ENCODE measurements at regions not wholly inside any gene's neighbourhood (a gene's known extent, or its start where the extent isn't known, plus 50 kb on each side); places are given as distances from the start of the nearest gene placed in this dataset.
"Not testable (repeated sequence)": the region's sequence is repeated elsewhere in the genome, so short reads cannot be mapped to it uniquely, and the experiment has no call there.

- Histone ChIP-seq H3K9ac (ENCODE audit: low read length) (no peak overlapping the region), H3K27me3 (ENCODE audit: control insufficient read depth in 1 of 2, insufficient read depth in 2 of 2, low read length in 2 of 2) (no peaks in the 10 kb centered on the region), H3K4me1 (ENCODE audit: insufficient read depth, low read length) (no peaks in the 10 kb centered on the region), H3K9me3 (ENCODE audit: low read length) (no peaks in the 10 kb centered on the region), H3K36me3 (ENCODE audit: insufficient read depth, low read length) (no peaks in the 10 kb centered on the region), H3K4me3 (ENCODE audit: low read depth in 1 of 2, low read length in 2 of 2) (no peak overlapping the region), H3K27ac (ENCODE audit: low read depth, low read length) (no peak overlapping the region)
Observed at GRCh38 chr11:129703846-129704245, 111.8 kb upstream of the TMEM45B start.

GRCh38 chr11:129704831-129705230, 110.8 kb upstream of the TMEM45B start:
- H3K4me1 ChIP-seq (ENCODE audit: insufficient read depth, low read length) = no peaks in the 10 kb centered on the region
- H3K36me3 ChIP-seq (ENCODE audit: insufficient read depth, low read length) = no peaks in the 10 kb centered on the region
- H3K9me3 ChIP-seq (ENCODE audit: low read length) = no peaks in the 10 kb centered on the region
- H3K27me3 ChIP-seq (ENCODE audit: control insufficient read depth in 1 of 2, insufficient read depth in 2 of 2, low read length in 2 of 2) = no peaks in the 10 kb centered on the region
- H3K4me3 ChIP-seq (ENCODE audit: low read depth in 1 of 2, low read length in 2 of 2) = no peak overlapping the region
- H3K9ac ChIP-seq (ENCODE audit: low read length) = no peak overlapping the region
- H3K27ac ChIP-seq (ENCODE audit: low read depth, low read length) = no peak overlapping the region

- no peaks in the 10 kb centered on the region for H3K27me3 ChIP-seq (ENCODE audit: control insufficient read depth in 1 of 2, insufficient read depth in 2 of 2, low read length in 2 of 2)
Observed at GRCh38 chr11:129705341-129705740, 110.3 kb upstream of the TMEM45B start.

DNA sequence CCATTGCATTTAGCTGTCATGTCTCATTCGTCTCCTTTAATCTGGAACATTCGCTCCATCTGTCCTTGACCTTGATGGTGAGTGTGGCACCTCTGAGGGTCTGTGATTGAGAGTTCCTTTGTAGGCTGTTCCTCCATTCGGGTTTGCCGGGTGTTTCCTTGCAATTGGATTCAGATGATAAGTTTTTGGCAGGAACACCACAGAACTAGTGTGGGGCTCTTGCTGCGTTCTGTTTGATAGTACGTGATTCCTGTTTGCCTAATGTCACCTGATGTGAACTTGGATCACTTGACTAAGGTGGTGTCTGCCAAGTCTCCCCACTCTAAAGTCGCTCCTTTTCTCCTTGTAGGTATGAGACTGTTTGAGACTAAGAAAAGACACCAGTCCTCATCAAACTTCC, 109.7 kb upstream of the TMEM45B start:
- H3K4me3 ChIP-seq (ENCODE audit: low read depth in 1 of 2, low read length in 2 of 2) = no peak overlapping the region
- no peaks in the 10 kb centered on the region for H3K27me3 ChIP-seq (ENCODE audit: control insufficient read depth in 1 of 2, insufficient read depth in 2 of 2, low read length in 2 of 2)
- H3K4me1 ChIP-seq (ENCODE audit: insufficient read depth, low read length) = no peaks in the 10 kb centered on the region
- no peak overlapping the region for H3K9ac ChIP-seq (ENCODE audit: low read length)
- H3K36me3 ChIP-seq (ENCODE audit: insufficient read depth, low read length) = no peaks in the 10 kb centered on the region
- no peak overlapping the region for H3K27ac ChIP-seq (ENCODE audit: low read depth, low read length)
- H3K9me3 ChIP-seq (ENCODE audit: low read length) = no peaks in the 10 kb centered on the region

More at GRCh38 chr11:129705341-129705740, 110.3 kb upstream of the TMEM45B start:
- Histone ChIP-seq H3K27ac (ENCODE audit: low read depth, low read length) (no peak overlapping the region), H3K4me1 (ENCODE audit: insufficient read depth, low read length) (no peaks in the 10 kb centered on the region), H3K36me3 (ENCODE audit: insufficient read depth, low read length) (no peaks in the 10 kb centered on the region), H3K4me3 (ENCODE audit: low read depth in 1 of 2, low read length in 2 of 2) (no peak overlapping the region), H3K9me3 (ENCODE audit: low read length) (no peaks in the 10 kb centered on the region), H3K9ac (ENCODE audit: low read length) (no peak overlapping the region)

GRCh38 chr11:129709801-129710398, 105.7 kb upstream of the TMEM45B start:
- Histone ChIP-seq H3K4me1 (ENCODE audit: insufficient read depth, low read length) (no peaks in the 10 kb centered on the region), H3K27me3 (ENCODE audit: control insufficient read depth in 1 of 2, insufficient read depth in 2 of 2, low read length in 2 of 2) (no peaks in the 10 kb centered on the region), H3K9ac (ENCODE audit: low read length) (no peak overlapping the region), H3K9me3 (ENCODE audit: low read length) (no peaks in the 10 kb centered on the region), H3K4me3 (ENCODE audit: low read depth in 1 of 2, low read length in 2 of 2) (no peak overlapping the region), H3K27ac (ENCODE audit: low read depth, low read length) (no peak overlapping the region), H3K36me3 (ENCODE audit: insufficient read depth, low read length) (no peaks in the 10 kb centered on the region)

DNA sequence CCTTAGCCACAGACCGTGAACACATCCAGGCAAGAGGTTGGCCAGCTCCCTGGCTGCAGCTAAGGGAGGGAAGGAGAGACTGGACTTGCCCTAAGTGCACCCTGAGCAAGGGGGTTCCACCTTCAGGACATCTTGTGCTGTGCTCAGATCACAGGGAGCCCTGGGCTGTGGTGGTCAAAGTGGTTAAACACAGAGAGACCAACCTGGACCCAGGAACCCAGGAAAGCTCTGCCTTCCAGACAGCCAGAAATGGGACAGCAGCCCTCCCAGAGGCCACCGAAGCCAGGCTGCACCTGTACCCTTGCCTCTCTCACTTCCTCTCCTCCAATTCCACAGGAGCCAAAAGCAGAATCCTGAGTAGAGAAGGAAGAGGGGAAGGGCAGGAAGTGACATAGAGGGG, 105.2 kb upstream of the TMEM45B start:
- no peak overlapping the region for H3K4me3 ChIP-seq (ENCODE audit: low read depth in 1 of 2, low read length in 2 of 2)
- no peak overlapping the region for H3K9ac ChIP-seq (ENCODE audit: low read length)
- no peaks in the 10 kb centered on the region for H3K36me3 ChIP-seq (ENCODE audit: insufficient read depth, low read length)

GRCh38 chr11:129711760-129712159, 103.9 kb upstream of the TMEM45B start:
- Histone ChIP-seq H3K27ac (ENCODE audit: low read depth, low read length) (no peak overlapping the region), H3K9ac (ENCODE audit: low read length) (no peak overlapping the region), H3K27me3 (ENCODE audit: control insufficient read depth in 1 of 2, insufficient read depth in 2 of 2, low read length in 2 of 2) (no peaks in the 10 kb centered on the region), H3K36me3 (ENCODE audit: insufficient read depth, low read length) (no peaks in the 10 kb centered on the region), H3K9me3 (ENCODE audit: low read length) (no peaks in the 10 kb centered on the region), H3K4me3 (ENCODE audit: low read depth in 1 of 2, low read length in 2 of 2) (no peak overlapping the region), H3K4me1 (ENCODE audit: insufficient read depth, low read length) (no peaks in the 10 kb centered on the region)

More for the DNA sequence above, 105.2 kb upstream of the TMEM45B start:
- no peak overlapping the region for H3K27ac ChIP-seq (ENCODE audit: low read depth, low read length)
- H3K9me3 ChIP-seq (ENCODE audit: low read length) = no peaks in the 10 kb centered on the region
- H3K4me1 ChIP-seq (ENCODE audit: insufficient read depth, low read length) = no peaks in the 10 kb centered on the region
- H3K27me3 ChIP-seq (ENCODE audit: control insufficient read depth in 1 of 2, insufficient read depth in 2 of 2, low read length in 2 of 2) = no peaks in the 10 kb centered on the region

- H3K36me3 ChIP-seq (ENCODE audit: insufficient read depth, low read length); H3K4me1 ChIP-seq (ENCODE audit: insufficient read depth, low read length); H3K27ac ChIP-seq (ENCODE audit: low read depth, low read length); H3K9ac ChIP-seq (ENCODE audit: low read length); H3K4me3 ChIP-seq (ENCODE audit: low read depth in 1 of 2, low read length in 2 of 2); H3K9me3 ChIP-seq (ENCODE audit: low read length); H3K27me3 ChIP-seq (ENCODE audit: control insufficient read depth in 1 of 2, insufficient read depth in 2 of 2, low read length in 2 of 2): not testable (repeated sequence)
Observed at GRCh38 chr11:129712486-129713240, 103.0 kb upstream of the TMEM45B start.

- Histone ChIP-seq H3K4me1 (ENCODE audit: insufficient read depth, low read length) (no peaks in the 10 kb centered on the region), H3K4me3 (ENCODE audit: low read depth in 1 of 2, low read length in 2 of 2) (no peak overlapping the region), H3K9me3 (ENCODE audit: low read length) (no peaks in the 10 kb centered on the region)
Observed at GRCh38 chr11:129719037-129719436, 96.6 kb upstream of the TMEM45B start.

GRCh38 chr11:129720156-129720555, 95.5 kb upstream of the TMEM45B start:
- Histone ChIP-seq H3K9ac (ENCODE audit: low read length) (no peak overlapping the region), H3K36me3 (ENCODE audit: insufficient read depth, low read length) (no peaks in the 10 kb centered on the region), H3K4me1 (ENCODE audit: insufficient read depth, low read length) (no peaks in the 10 kb centered on the region), H3K9me3 (ENCODE audit: low read length) (no peaks in the 10 kb centered on the region), H3K27me3 (ENCODE audit: control insufficient read depth in 1 of 2, insufficient read depth in 2 of 2, low read length in 2 of 2) (no peaks in the 10 kb centered on the region), H3K27ac (ENCODE audit: low read depth, low read length) (no peak overlapping the region), H3K4me3 (ENCODE audit: low read depth in 1 of 2, low read length in 2 of 2) (no peak overlapping the region)

More at GRCh38 chr11:129719037-129719436, 96.6 kb upstream of the TMEM45B start:
- H3K27ac ChIP-seq (ENCODE audit: low read depth, low read length) = no peak overlapping the region
- no peaks in the 10 kb centered on the region for H3K36me3 ChIP-seq (ENCODE audit: insufficient read depth, low read length)
- no peaks in the 10 kb centered on the region for H3K27me3 ChIP-seq (ENCODE audit: control insufficient read depth in 1 of 2, insufficient read depth in 2 of 2, low read length in 2 of 2)
- no peak overlapping the region for H3K9ac ChIP-seq (ENCODE audit: low read length)

GRCh38 chr11:129720994-129721393, 94.7 kb upstream of the TMEM45B start:
- no peaks in the 10 kb centered on the region for H3K9me3 ChIP-seq (ENCODE audit: low read length)
- no peaks in the 10 kb centered on the region for H3K27me3 ChIP-seq (ENCODE audit: control insufficient read depth in 1 of 2, insufficient read depth in 2 of 2, low read length in 2 of 2)
- no peak overlapping the region for H3K4me3 ChIP-seq (ENCODE audit: low read depth in 1 of 2, low read length in 2 of 2)
- no peak overlapping the region for H3K27ac ChIP-seq (ENCODE audit: low read depth, low read length)
- H3K4me1 ChIP-seq (ENCODE audit: insufficient read depth, low read length) = no peaks in the 10 kb centered on the region
- no peaks in the 10 kb centered on the region for H3K36me3 ChIP-seq (ENCODE audit: insufficient read depth, low read length)
- no peak overlapping the region for H3K9ac ChIP-seq (ENCODE audit: low read length)

- Histone ChIP-seq H3K4me1 (ENCODE audit: insufficient read depth, low read length) (no peaks in the 10 kb centered on the region), H3K9me3 (ENCODE audit: low read length) (no peaks in the 10 kb centered on the region), H3K36me3 (ENCODE audit: insufficient read depth, low read length) (no peaks in the 10 kb centered on the region), H3K27ac (ENCODE audit: low read depth, low read length) (no peak overlapping the region), H3K9ac (ENCODE audit: low read length) (no peak overlapping the region), H3K4me3 (ENCODE audit: low read depth in 1 of 2, low read length in 2 of 2) (no peak overlapping the region), H3K27me3 (ENCODE audit: control insufficient read depth in 1 of 2, insufficient read depth in 2 of 2, low read length in 2 of 2) (no peaks in the 10 kb centered on the region)
Observed at GRCh38 chr11:129721685-129722084, 94.0 kb upstream of the TMEM45B start.

Data from muscle layer of colon (tissue), 2 donors.